Left renal cortex interstitium (tissue), 4 donors: ENCODE measurements at regions not wholly inside any gene's neighbourhood (a gene's known extent, or its start where the extent isn't known, plus 50 kb on each side); places are given as distances from the start of the nearest gene placed in this dataset.

ENCODE experiments used
- DNase-seq, 4 donors: peaks; one replicate each; pipeline ENCODE4 v3.0.0-alpha.2; 2013; ENCODE audit warnings: low read depth in 4 of 4, low spot score in 2 of 4, missing footprints in 1 of 4

DNA sequence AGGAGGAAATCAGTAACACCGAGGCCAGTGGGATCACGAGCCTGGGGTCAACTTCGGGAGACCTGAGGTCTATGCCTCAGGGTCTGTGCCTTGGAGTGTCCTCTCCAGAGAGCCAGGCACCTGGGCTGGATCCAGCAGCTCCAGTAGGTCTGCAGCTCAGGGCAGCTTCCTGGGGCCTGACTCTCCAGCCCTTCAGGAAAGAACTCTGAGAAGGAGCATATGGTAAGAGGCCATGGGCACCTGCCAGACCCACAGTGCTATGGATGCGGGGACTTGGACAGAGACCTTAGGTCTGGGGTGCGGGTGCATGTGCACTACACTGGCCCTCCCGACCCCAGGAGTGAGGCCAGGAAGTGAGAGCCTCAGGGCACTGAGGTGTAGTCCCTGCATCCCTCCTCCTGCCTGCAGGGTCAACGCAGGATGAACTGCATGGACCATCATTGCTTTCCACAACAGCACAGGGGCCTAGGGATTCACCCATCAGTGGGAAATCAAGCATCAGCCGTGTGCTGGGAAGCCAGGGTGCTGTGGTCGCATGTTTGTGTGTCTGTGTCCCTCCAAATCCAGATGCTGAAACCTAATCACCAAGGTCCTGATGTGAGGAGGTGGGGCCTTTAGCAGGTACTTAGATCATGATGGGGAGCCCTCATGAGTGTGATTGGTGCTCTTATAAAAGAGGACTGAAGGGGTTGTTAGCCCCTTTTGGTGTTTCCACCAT, 210.9 kb upstream of the CST7 start:
- DNase-seq: no peak

DNA sequence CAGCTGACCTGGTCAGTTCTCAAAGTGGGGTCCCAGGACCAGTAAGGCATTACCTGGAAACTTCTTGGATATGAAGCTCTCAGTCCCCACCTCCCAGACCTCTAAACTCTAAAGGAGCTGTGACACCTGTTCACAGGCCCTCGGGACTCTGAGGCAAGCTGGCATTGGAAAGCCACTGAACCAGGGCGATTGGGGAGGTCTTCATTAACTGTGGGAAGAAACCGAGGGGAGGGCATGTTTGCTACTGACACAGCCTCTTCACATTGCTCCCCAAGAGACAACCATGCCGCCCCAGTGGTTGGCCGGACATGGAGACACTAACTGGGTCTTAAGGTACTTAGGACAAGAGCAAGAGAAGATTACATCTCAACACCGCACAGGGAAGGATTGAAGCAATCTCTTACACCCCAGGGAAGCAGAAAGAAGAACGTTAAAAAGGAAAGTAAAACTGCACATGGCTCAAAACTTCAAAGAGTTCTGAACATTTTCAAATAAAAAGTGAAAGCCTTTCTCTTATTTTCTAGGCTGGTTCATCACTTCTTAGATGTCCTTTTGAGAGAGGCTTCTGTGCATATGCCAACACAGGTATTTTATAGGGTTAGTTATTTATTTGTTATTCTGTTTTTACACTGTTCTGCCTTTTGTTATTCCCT, 210.0 kb upstream of the CST7 start:
- no peak for DNase-seq

DNA sequence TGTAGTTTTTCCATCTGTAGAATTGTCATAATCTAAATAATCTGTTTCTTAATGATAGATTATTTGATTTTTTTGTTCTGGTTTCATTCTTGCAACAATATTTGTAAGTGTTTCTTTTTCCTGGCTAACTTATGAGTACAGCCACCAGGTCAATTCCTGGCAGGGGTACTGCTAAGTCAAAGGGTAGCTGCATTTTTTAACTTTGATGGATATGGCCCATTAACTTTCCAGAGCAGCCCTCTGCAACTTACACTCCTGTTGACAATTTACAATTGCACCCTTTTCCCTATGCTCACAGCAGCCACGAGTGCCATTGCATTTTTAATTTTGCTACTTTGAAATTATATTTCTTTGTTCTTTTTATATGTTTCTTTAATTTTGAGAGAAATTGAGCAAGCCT, 209.3 kb upstream of the CST7 start:
- no peak for DNase-seq

DNA sequence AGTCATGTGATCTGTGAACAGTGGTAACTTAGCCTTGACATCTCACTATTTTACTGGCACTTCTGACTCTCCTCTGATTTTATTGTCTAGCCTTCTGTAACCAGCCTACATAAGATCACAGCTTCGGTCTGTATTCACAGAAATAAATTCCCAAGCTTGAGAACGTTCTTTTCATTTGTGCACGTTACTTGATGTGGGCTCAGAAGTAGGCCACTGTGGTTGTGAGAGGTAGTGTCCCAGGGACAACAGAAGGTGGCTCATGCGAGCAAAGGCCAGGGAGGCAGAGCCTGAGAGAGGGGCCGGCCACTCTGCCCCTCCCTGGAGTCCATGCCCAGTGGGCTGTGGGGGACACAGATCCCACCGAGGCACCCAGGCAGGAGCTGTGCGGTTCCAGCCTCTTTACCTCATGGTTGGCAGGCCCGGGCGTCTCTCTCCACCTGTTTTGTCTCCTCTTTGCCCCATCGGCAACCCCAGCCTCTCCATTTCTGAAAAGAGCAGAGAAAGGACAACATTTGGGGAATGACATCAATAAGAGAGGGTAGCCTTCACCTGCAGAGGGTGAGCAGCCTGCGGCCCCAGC, 207.5 kb upstream of the CST7 start:
- DNase-seq: no peak

GRCh38 chr20:24742436-24742835, 206.6 kb upstream of the CST7 start:
- no peak for DNase-seq

GRCh38 chr20:24742989-24743388, 206.1 kb upstream of the CST7 start:
- DNase-seq: no peak

DNA sequence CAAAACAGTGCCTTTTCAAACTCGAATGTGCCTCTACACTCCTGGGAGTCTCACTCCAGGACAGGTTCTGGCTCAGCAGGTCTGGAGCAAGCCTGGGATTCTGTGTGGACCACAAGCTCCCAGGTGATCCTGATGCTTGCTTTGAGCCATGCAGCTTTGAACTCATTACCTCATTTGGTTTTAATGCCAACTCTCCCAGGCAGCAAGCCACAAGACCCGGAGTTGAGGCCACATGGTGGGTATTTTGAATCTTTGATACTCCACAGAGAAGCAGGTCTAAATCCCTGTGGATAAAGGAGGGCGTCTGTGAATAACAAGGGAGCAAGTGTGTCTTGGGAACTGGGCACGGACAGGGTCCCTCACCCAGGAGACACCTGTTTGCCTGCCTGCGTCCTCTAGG, 205.4 kb upstream of the CST7 start:
- DNase-seq: no peak

DNA sequence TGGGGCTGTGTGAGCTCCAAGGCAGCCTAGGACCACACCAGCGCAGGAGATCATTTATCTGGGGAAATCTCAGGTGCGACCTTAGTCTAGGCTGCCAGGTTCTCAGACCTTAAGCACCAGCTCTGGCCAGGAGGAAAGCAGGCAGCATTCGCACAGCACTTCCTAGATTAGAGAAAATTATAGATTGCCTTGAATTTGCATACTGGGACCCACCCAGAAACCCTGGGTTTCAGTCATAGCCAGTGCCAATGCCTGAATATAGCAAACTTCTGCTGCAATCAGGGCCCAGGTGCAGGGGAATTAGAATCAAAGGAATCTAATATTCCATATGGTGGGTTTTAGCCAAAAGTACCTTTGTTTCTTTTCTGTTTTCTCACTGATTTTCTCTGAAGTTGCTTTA, 204.3 kb upstream of the CST7 start:
- DNase-seq: no peak

GRCh38 chr20:24745206-24745605, 203.9 kb upstream of the CST7 start:
- no peak for DNase-seq

DNA sequence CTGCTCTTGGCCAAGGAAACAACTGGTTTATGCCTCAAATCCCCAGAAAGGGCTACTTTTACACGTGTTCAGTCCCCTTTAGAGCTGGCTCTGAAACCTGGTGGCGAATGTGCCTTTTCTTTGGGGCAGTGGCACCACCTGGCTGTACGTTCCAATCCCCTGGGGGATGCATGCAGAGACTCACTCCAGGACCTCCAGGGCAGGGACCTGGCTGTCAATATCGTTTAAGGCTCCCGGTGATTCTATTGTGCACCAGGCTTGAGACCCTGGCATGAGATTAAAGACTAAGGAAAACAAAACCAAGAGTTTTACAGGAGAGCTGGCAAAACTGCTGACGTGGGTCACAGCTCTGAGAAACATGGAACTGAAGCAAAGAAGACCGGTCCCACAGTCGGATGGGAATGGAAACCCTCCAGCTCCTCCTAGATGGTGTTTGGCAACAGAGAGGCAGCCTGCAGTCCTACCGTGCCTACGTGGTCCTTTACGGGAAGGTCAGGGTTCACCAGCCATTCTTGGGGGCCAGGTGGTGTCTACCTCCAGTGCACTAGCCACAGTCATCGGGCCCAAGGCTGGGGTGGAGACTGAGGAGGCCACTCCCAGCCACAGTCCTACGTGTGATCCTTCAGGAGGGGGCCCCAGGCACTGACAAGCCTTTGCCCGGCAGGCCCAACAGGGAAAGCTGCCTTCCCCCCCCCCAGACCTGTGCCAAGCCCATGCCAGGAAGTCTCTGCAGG, 203.3 kb upstream of the CST7 start:
- DNase-seq: no peak

DNA sequence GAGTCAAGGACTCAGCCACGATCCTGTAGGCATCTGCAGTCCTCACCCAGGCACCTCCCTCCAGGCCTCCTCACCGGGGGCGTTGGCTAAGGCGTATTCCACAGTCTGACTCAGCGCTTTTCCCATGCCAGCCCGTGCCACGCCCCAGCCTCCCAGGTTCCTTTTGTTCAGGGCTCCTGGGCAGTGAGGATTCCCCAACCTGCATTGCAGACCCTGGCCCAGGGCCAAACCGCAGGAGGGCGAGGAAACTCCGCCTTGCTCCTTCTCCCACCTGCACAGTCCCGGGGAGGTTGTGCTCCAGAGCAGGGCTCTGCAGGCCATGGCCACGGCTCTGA, 202.8 kb upstream of the CST7 start:
- no peak for DNase-seq

GRCh38 chr20:24747010-24747712, 201.9 kb upstream of the CST7 start:
- DNase-seq: no peak

GRCh38 chr20:24747881-24748595, 201.0 kb upstream of the CST7 start:
- no peak for DNase-seq

- DNase-seq: no peak
Measured at GRCh38 chr20:24751551-24751950, 197.5 kb upstream of the CST7 start.

DNA sequence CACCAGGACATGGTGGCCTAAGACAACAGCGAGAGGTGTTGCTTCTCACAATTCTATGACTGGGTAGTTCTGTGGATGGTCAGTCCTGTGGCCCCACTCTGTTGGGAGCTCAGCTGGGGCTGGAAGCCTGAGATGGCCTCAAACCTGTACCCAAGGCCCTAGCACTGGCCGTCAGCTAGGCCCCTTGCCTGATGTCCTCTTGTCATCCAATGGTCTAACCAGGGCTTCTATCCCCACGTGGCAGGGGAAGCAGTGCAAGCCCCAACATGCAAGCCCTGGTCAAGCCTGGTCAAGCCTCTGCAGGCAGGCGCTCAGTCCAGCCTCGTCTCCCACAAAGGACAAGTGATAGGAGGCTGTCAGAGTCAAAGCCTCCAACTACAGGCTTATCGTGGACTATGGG, 196.5 kb upstream of the CST7 start:
- DNase-seq: no peak

- DNase-seq: no peak
Measured at GRCh38 chr20:24753130-24753529, 195.9 kb upstream of the CST7 start.

DNA sequence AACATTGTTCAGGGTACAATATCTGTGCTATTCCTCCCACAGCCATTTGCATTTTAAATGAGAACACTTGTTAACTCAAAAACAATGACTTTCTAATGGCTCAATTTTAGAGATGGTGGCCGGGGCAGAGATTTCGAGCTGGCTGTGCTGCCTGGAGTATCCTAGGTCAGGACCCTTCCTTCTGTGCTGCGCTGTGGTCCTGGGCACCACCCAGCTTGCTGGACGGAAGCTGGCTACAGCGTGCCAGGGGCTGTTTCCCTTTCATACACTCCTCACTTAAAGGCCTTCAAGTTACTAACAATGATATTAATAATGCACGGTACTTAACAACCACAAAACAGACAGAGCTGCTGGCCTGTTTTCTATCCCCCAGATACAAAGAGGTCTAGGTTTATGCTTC, 194.4 kb upstream of the CST7 start:
- DNase-seq: no peak

DNA sequence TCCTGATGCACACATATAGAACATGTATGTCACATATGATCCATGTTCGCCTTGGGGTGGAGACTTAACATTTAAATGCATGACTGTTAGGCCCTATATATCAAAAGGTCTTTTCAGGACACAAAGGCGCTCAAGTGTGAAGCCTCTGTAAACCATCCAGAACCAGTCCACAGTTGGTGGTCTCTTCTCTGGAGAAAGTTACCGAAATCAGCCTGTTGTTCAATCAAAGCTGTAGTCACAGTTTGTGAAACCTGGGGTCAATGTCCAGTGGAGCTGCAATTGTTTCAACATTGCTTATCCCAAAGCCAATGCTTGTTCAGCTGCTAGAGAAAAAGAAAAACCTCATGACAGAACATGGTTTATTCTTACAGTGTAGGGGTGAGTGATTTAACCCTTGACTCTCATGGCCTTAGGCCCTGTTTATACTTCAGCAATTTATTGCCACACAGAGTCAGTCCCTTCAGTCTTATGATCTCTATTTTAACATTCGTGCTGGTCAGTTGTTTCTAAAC, 193.6 kb upstream of the CST7 start:
- DNase-seq: no peak

- no peak for DNase-seq
Measured at GRCh38 chr20:24756292-24757025, 192.6 kb upstream of the CST7 start.
